ENCODE measurements at regions not wholly inside any gene's neighbourhood (a gene's known extent, or its start where the extent isn't known, plus 50 kb on each side); places are given as distances from the start of the nearest gene placed in this dataset.

DNA sequence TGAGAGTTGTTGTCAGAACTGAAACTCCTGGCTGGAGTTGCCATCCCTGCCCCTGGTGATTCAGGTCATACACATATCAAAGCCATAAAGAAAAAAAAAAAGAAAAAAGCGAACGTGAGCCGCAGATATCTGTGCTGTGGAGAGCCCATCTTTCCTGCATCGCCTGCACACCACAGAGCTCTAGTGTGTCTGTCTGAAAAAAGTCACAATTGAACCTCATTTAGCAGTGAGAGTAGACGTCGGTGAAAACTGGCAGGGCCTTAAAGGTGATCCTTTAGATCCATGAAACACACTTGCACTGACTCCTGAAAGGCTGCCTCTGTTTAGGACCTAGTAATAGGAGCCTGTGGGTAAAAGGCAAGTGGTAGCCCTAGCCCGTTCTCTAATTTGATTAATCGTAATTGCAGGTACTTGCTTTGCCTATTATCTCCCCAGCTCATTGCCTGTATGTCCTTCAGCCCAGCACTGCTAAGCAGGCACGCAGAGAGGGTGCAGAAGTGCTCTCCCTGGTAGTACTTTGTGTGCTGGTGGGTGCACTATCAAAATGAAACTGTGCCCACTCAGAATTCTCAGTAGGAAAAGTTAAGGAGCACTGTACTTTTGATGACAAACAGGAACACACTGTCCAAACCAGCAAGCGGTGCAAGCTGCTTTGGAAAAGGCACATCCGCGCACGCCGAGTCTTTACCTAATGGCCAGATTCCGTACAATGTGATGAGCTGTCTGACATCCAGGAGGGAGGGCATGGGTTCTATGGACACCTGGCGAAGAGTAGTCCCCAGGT lies 103.5 kb upstream of the ASB18 start:
- no peak for TF ChIP-seq SIN3A (IDR thresholded peaks at IDR 0.05; ENCODE audit: borderline replicate concordance, insufficient read depth, low read length)
- no peak for TF ChIP-seq TAF1 (IDR thresholded peaks at IDR 0.05; ENCODE audit: borderline replicate concordance, insufficient read depth, low read length)
